COLO829 (cell line): ENCODE measurements at regions not wholly inside any gene's neighbourhood (a gene's known extent, or its start where the extent isn't known, plus 50 kb on each side); places are given as distances from the start of the nearest gene placed in this dataset.

Experiments used
- DNase-seq: peaks from one replicate; pipeline ENCODE4 v3.0.0; 2012; ENCODE audit warnings: low spot score

DNA sequence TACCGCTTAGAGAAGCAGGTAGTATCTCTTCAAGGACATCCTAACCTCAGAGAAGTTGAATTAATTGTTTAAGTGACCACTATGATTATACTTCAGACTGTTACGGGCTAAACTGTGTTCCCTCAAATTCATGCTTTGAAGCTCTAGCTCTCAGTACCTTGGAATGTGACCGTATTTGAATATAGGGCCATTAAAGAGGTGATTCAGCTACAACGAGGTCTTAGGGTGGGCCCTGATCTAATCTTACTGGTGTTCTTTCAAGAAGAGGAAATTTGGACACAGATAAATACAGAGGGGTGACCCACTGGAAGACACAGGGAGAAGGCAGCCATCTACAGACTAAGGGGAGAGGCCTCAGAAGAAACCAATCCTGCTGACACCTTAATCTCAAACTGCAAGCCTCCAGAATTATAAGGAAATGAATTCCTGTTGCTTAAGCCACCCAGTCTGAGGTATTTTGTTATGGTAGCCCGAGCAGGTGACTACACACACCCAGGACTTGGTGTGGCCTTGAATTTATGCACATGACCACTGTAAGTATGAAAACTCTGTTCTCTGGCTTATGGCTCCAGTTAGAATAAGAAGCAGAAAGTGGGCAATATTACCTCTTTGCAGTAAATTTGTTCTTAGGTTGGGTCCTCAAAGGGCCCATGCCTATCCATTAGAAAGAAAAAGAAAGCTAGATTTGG, 249.1 kb downstream of the DHX35 start:
- DNase-seq: no peak

DNA sequence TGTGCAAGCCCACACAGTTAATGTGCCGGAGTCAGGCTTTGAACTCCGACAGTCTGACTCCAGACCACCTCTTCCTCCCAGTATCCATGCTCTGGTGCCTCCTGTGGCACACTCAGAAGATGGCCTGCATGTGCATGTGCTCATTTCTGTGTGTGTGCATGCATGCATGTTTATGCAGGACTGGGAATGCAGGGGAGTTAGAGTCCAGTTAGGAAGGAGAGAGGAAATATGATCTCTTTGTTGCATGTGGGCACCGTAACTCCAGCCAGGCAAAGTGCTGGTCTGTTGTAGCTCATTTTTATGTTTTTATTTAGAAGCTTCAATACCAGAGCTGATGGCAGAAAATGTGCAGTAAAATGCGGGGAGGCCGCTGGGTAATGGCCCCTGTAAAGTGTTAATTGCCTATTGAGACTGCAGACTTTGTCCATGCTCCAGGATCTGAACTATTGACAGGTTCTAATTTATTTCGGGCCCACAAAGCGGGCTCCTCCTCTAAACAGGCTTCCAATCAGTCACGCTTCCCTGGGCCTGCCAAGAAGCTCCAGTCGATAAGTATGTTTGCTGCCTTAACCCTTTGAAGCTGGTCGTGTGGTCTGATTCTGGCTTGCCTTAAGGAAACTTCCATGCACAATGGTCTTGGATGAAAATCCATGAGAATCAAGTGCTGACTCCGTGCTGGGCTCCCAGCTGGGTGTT, 248.3 kb downstream of the DHX35 start:
- DNase-seq: no peak

DNA sequence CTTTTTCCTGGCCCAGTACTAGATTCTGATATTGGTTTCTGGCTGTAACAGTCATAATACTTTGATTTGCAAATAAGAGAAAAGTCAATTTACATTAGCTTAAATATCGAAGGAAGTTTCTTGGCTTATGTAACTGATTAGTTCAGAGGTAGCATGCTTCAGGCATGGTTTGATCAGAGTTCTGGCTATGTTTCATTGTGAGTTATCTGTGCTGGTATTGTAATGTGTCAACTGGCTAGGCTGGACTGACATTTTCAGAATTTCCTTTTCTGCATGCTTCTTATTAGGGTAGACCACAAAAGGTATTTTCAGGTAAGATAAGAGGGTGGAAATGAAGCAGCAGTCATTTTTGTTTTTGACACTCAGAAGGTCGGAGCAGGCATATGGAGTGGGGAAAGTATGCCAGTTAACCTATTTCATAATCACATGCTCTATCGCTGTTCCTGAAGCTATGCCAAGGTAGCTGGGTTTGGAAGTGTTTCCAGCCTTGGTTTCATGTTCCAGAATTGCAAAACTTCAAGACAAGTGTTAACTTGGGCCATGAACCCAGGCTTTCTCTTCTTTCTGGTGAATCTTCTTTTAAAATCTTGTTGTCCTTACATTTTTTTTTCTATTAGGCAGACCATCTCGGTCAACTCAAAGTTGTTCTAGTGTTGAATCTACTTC, 244.9 kb downstream of the DHX35 start:
- no peak for DNase-seq

DNA sequence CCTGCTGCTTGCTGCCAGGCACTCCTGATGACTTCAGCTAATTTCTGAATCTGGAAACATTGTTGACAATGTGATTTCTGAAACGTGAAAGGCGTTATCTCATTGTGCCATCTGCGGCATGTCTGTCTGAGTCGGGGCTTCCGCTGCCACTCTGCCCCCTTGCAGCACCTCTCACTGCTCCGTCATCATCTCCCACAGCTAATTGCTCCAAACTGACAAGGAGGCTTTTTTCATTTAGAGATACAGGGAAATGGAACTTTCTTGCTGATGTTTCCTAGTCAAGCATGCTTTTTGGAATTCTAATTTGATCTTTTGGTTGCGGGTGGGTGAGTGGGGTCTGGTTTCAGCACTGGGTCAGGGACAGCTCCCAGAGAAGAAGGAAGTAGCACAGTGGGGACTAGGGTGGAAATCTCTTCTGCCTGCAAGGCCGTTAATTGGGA, 233.5 kb downstream of the DHX35 start:
- DNase-seq: no peak

DNA sequence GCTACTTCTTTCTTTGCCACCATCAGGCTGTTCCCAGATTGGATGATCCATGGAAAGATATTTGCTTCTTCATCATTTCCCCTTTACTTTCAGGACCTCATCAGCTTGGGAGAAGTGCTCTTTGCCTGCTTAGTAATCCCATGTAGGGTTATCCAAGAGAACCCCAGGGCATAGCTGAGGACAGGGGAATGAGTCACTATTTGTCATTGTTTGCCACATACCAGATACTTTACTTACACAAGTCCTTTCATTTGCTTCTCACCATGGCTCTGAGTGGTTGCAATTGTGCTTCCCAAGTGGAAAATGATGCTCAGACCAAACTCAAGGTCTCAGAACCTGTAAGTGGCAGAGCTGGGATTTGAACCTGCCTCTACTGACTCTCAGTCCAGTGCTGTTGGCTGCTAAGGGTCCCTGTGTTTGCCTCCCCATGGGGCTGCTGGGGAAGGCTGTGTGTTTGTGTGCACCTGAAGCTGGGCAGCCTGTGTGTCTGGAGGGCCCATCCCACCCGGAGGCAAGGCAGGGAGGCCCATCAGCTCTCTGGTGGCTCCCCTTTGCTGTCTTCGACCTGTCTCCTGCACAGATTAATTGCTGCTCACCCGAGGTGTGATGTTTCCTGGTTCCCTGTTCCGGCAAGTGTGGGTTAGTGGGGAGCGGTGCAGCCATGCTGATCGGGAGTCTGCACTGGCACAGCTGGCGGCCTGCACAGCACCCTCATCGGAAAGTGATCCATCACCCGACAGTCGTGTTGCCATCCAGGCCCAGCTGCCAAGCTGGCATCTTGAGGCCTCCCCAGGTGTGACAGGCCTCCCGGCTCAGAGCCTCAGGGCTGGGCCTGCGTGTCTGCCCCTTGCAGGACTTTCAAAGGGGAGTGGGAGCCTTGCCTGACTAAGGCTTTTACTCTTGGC, 228.8 kb downstream of the DHX35 start:
- DNase-seq: no peak

DNA sequence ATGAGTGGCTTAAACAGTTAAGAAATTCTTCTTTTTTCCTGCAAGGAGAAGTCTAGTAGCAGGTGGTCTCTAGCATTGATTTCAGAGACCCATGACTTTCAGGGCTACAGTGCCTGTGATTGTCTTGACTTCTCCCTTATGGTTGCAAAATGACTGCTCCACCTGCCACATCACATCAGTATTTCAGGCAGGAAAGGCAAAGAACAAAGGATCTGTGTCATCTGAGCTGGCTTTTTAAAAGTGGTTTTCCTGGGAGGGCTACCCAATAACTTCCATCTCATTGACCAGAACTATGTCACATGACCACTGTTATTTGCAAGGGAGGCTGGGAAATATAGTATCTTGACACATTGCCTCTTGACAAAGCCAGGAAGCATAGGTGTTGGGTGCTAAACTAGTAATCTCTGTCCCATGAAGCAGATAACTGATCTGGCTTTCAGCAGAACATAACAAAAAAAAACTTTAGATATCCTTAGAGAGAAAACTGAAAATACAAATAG, 226.2 kb downstream of the DHX35 start:
- no peak for DNase-seq

DNA sequence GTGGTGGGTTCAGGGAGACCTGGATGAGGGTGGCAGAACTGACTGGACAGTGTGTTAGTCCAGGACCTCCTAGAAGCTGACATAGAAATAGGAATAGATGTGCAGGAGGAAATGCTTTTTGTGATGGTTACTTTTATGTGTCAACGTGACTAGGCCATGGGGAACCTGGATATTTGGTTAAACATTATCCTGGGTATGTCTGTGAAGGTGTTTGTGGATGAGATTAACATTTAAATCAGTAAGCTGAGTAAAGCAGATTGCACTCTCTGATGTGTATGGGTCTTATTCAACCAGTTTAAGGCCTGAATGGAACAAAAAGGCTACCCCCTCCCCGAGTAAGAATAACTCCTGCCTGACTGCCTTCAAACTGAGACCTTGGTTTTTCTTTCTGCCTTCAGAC, 219.3 kb downstream of the DHX35 start:
- DNase-seq: no peak

DNA sequence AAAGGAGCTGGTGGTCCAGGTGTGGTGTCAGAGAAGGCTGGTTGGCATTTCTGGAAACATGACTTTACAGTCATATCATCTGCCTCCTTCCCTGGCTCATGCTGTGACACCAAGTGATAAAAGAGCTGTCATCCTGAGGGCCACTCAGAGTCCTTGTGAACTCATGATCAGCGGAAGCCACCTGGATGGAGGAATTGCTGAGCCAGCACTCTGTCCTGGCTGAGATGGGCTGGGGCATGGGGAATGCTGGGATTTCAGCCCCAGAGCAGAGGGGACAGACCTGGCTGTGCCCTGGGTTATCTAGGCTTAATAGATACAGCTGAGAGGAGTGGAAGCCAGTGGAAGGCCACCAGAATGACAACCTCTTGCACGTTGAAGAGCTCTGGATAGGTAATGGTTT, 214.3 kb downstream of the DHX35 start:
- DNase-seq: no peak

DNA sequence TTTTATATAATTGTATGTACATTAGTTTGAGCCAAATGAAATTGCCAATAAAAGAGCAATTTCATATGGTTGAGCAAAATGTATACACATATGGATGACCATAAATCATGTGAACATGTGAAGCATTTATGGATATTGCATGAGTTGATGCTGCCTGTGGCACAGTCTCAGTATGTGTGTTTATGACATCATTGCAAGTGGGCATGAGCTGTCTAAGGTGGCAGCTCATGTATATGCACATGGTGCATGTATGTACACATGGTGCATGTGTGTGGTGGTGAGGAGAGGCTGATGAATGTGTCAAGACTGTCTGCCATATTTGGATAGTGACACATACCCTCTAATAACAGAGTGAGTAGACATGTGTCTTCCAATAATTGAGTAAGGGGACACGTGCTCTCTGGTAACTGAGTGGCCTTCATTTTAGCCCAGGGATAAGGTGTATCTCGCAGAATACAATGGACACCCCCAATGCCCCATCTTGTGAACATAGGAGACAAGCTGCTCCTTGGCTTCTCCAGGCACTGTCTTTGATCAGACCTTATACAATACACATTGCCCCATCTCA, 208.8 kb downstream of the DHX35 start:
- no peak for DNase-seq

DNA sequence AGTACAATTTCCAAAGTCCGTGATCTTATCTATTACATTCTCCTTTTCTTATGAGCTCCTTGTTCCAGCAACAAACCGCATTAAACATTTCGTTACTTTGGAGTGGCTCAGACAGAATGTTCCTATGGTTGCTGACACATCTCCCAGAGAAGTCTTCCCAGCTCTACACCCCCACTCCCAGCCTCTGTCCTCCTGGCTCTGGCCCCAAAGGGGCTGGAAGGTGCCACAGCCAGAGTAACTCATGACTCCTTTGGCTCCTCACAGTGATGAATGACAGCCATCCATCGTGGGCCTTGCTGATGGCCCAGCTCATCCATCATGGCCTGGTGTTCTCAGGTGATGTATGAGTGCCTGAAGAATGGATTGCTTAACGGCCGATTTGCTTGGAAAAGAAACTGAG, 203.0 kb downstream of the DHX35 start:
- no peak for DNase-seq

DNA sequence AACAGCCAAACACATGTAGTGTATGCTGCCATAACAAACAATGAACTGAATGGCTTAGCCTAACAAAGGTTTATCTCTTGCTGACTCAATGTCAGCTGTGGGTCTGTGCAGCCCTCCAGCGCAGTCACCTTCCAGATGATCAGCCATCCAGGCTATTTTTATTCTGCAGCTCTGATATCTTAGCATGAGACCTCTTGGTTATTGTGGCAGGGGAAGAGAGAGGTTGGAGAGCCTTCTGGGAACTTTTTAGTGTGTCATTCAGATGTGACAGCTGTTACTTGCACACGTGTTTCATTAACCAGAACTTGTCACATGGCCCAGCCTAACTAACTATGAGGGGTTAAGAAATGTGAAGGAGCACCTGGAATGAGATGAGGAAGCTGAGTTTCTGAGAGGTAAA, 202.5 kb downstream of the DHX35 start:
- no peak for DNase-seq

DNA sequence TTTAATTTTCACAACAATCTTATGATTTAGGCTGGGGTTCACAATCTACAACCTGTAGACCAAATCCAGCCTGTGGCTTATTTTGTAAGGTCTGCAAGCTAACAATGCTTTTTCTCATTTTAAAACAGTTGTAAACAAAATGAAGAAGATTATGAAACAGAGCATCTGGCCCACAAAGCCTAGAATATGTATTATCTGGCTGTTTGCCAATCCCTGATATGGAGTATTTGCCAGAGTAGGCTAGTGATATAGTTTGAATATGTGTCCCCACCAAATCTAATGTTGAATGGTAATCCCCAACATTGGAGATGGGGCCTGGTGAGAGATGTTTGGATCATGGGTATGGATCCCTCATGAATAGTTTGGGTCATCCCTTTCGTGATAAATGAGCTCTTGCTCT, 201.8 kb downstream of the DHX35 start:
- no peak for DNase-seq

DNA sequence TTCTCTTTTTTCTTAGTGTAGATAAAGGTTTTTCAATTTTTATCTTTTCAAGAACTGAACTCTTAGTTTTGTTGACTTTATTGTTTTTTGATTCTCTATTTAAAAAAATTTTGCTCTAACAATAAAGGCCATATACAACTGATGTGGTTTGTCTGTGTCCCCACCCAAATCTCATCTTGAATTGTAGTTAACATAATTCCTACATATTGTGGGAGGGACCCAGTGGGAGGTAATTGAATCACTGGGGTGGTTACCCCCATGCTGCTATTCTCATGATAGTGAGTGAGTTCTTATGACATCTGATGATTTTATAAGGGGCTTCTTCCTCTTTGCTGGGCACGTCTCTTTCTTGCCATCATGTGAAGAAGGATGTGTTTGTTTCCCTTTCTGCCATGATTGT, 199.8 kb downstream of the DHX35 start:
- no peak for DNase-seq

DNA sequence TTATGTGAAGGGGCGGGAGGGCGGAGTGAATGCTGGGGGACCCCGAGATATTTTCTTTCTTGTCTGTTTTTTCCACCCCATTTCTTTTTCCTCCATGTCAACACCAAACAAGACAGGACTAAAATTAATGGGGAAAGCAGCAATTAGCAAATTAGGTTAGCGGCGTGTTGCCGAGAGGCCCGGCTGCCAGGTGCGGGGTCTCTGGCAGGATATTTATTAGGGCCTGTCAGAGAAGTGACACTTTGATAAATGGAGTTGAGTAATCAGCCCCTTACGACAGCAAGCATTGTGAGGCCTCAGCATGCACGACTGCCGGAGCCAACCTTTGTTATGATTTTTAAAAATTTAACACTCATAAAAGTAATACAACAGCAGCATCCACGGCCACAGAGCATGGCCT, 193.8 kb downstream of the DHX35 start:
- no peak for DNase-seq

DNA sequence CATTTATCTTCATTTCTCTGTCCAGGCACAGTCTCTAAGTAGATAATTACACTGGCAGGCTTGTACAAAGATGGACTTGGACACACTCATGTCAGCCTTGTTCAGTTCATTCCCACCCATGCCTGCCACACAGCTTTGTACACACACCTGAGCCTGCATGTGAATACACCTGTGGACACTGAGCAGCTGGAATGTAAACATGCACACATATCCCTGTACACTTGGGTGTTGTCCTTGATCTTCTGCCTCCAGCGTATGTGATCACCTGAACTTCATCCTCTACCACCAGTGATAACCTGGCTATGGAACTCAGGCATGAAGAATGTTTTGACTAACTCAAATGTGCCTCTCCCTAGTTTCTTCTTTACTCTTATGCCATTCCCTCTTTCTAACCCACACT, 190.6 kb downstream of the DHX35 start:
- no peak for DNase-seq

DNA sequence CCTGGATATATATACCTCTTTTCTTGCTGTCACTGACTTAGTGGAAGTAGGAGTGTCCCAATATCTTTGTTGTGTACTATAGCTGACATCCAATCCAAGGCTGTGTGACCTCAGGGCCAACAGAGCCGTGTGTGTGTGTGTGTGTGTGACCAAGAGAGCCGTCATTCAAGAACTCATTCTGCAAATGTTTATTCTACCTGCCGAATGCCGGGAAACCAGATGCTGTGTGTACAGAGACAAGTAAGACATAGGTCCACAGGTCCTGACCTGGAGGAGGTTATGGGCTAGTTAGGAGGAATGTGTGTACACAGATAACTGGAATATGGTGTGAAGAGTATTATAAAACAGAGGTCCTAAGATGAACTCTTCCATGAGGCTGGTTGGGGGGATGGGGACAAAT, 190.0 kb downstream of the DHX35 start:
- DNase-seq: no peak

DNA sequence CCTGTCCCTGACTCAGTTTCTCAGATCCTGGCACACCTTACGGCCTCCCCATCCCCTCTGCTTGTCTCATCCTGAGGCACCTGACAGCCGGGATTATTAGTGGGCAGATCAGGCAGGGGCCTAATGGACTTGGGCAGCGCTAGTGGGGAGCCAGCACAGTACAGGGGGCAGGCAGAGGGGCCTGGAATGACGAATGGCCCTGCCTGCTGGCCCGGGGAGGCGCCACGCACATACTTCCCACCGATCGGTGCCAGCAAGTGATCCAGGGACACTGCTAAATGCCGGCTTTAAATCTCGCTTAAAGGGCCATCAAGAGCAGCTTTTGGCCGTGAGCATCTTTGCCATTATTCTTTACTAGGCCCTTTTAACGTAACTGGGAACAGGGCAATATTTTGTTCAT, 188.4 kb downstream of the DHX35 start:
- DNase-seq: no peak

DNA sequence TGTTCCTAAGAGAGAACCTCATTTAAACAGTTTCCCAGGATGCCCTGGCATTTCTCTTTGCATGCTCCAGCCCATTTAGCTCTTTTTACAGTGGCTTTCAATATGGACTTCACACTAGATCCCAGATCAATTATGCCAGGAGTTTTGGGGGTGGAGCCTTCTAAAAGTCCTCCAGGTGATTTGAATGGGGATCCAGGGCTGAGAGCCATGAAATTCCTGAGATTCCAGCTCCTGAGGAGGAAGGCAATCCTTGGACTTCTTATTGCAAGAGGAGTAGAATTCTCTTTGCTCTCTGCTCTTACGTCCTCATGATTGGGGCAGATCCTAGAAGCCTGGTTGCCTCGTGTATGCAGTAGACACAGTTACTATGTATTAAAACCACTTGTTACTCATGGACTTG, 184.2 kb downstream of the DHX35 start:
- no peak for DNase-seq

DNA sequence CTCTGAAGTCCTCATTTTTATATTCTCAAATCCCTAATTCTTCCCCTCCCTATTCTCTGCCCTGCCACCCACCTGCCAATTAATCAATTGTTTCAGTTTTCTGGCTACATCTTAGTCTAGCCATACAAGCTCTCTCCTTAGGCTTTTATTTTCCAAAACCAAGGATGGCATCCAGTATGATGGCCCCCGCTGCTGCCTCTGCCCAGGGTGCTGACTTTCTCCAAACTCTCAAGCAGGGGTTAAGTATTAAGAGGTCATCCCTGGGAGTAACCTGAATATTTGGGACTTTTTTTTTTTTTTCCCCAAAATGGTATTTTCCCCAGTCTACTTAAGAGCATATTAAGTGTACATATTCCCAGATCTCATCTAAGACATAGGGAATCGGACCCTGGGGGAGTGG, 183.8 kb downstream of the DHX35 start:
- no peak for DNase-seq

DNA sequence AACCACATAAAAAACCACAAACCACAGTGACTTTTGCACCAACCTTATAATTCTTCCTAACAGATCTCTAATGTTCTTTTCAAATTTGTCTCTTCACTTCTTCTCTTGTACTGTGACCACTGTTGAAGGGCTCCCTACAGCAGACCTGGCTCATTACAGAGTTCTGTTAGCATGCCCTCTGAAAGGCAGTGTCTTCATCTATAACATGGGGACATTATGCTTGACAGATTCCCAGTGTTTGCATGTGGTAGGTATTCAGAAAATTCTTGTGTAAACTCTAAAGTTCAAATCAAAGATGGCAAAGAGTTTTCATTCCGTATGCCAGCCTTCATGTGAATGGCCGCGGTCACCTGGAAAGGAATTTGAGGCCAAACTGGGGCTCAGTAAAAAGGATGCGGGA, 182.6 kb downstream of the DHX35 start:
- DNase-seq: no peak

DNA sequence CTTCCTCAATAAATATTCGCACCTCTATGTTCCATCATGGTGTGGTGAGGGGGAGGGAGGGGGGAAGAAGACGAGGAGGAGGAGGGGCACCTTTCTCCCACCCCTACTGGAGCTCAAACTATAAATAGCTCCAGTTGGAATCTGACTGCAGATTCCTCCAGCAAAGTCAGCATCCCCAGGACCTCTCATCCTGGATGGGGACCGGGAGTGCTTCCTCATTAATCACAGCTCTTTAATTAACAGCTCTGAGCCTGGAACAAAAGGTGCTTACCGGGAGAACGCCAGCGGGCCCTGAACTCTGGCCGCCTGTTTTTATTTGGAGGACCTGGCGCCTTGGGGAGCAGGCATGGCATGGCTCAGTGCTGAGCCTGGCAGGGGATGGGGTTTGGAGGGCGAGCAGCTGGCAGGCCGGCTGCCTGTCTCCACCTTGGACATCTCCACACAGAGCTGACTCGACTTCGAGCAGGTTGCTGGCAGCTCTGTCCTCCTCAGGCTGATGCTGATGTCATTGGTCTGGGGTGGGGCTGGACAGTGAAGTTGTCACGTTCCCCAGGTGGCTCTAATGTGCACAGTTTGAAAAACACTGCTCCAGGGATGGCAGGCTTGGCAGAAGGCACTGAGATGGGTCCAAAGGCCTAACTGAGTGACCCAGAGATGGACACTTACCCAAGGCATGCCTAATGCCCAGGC, 180.4 kb downstream of the DHX35 start:
- DNase-seq: no peak
